Stimulated activated CD8-positive, alpha-beta memory T cell treated with anti-CD3 and anti-CD28 coated beads, Interleukin-4, amount 100 ng/mL, for 4 hours (primary cell): ENCODE measurements at regions not wholly inside any gene's neighbourhood (a gene's known extent, or its start where the extent isn't known, plus 50 kb on each side); places are given as distances from the start of the nearest gene placed in this dataset.
"Not testable (repeated sequence)": the region's sequence is repeated elsewhere in the genome, so short reads cannot be mapped to it uniquely, and the experiment has no call there.

Experiments used
- DNase-seq, 2 donors: peaks; one replicate each; pipeline ENCODE4 v3.0.0-alpha.2; 2020; ENCODE audit warnings: low read depth in 2 of 2, low spot score in 1 of 2

- no peak for DNase-seq
Measured at GRCh38 chr16:88329726-88330700, 52.7 kb upstream of the ZNF469 start.

GRCh38 chr16:88330971-88331890 lies 51.5 kb upstream of the ZNF469 start:
- DNase-seq = no peak

GRCh38 chr16:88331989-88332920 lies 50.5 kb upstream of the ZNF469 start:
- DNase-seq = no peak

- DNase-seq = not testable (repeated sequence)
Measured at GRCh38 chr16:88332921-88333825, 49.6 kb upstream of the ZNF469 start.
